ENCODE measurements at regions not wholly inside any gene's neighbourhood (a gene's known extent, or its start where the extent isn't known, plus 50 kb on each side); places are given as distances from the start of the nearest gene placed in this dataset.
"Not testable (repeated sequence)": the region's sequence is repeated elsewhere in the genome, so short reads cannot be mapped to it uniquely, and the experiment has no call there.

- DNase-seq = no peak
Measured at GRCh38 chr13:88257706-88258105, 586.5 kb downstream of the SLITRK5 start.

GRCh38 chr13:88263808-88264207 lies 592.6 kb downstream of the SLITRK5 start:
- no peak for DNase-seq

GRCh38 chr13:88281841-88282240 lies 610.7 kb downstream of the SLITRK5 start:
- DNase-seq = no peak

- DNase-seq = no peak
Measured at GRCh38 chr13:88285329-88285728, 614.2 kb downstream of the SLITRK5 start.

GRCh38 chr13:88288326-88288725 lies 617.2 kb downstream of the SLITRK5 start:
- no peak for DNase-seq

- not testable (repeated sequence) for DNase-seq
Measured at GRCh38 chr13:88291731-88292130, 620.6 kb downstream of the SLITRK5 start.

- DNase-seq = no peak
Measured at GRCh38 chr13:88294368-88294767, 623.2 kb downstream of the SLITRK5 start.

GRCh38 chr13:88303157-88303556 lies 632.0 kb downstream of the SLITRK5 start:
- no peak for DNase-seq

- DNase-seq = no peak
Measured at GRCh38 chr13:88303605-88304004, 632.4 kb downstream of the SLITRK5 start.

GRCh38 chr13:88314496-88314895 lies 643.3 kb downstream of the SLITRK5 start:
- no peak for DNase-seq

GRCh38 chr13:88329066-88329465 lies 657.9 kb downstream of the SLITRK5 start:
- DNase-seq = no peak

- no peak for DNase-seq
Measured at GRCh38 chr13:88339271-88339741, 668.1 kb downstream of the SLITRK5 start.

GRCh38 chr13:88345171-88345847 lies 674.1 kb downstream of the SLITRK5 start:
- no peak for DNase-seq

GRCh38 chr13:88360761-88361160 lies 689.6 kb downstream of the SLITRK5 start:
- DNase-seq = no peak

- DNase-seq = no peak
Measured at GRCh38 chr13:88369866-88370265, 698.7 kb downstream of the SLITRK5 start.

- DNase-seq = no peak
Measured at GRCh38 chr13:88376760-88377388, 705.7 kb downstream of the SLITRK5 start.

- no peak for DNase-seq
Measured at GRCh38 chr13:88377852-88378251, 706.7 kb downstream of the SLITRK5 start.

GRCh38 chr13:88384542-88384941 lies 713.4 kb downstream of the SLITRK5 start:
- DNase-seq = no peak

- no peak for DNase-seq
Measured at GRCh38 chr13:88395804-88396203, 724.6 kb downstream of the SLITRK5 start.

GRCh38 chr13:88411696-88412095 lies 740.5 kb downstream of the SLITRK5 start:
- DNase-seq = no peak

GRCh38 chr13:88417801-88418200 lies 746.6 kb downstream of the SLITRK5 start:
- no peak for DNase-seq

- DNase-seq = no peak
Measured at GRCh38 chr13:88424463-88424862, 753.3 kb downstream of the SLITRK5 start.

- DNase-seq = no peak
Measured at GRCh38 chr13:88426661-88427060, 755.5 kb downstream of the SLITRK5 start.

- no peak for DNase-seq
Measured at GRCh38 chr13:88429862-88430261, 758.7 kb downstream of the SLITRK5 start.

- no peak for DNase-seq
Measured at GRCh38 chr13:88434953-88435352, 763.8 kb downstream of the SLITRK5 start.

Measured in CD4-positive, alpha-beta T cell treated with Interleukin-21 for 1 hour (primary cell).